ENCODE measurements at regions not wholly inside any gene's neighbourhood (a gene's known extent, or its start where the extent isn't known, plus 50 kb on each side); places are given as distances from the start of the nearest gene placed in this dataset.

DNA sequence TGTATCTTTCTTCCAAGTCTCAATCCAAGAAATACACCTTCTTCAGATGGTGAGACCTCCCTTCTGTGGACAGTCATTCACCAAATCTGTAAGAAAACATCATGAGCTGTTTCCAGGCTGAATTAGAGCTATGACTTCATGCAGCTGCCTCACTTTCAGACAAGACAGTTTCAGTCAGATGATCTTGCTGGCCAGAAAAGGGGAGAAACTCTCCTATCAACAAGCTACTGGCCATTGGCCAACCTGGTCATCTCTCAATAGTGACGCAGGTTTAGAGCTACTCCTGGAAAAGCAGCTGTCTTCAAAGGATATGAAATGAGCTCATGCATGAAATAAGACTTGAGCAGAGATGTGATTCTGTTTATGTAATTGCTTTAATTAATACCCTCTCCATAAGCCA, 69.6 kb upstream of the NDP start:
- Histone ChIP-seq H3K9me1 (ENCODE audit: insufficient read depth, low read length) (no peaks in the 10 kb centered on the region), H3K9ac (ENCODE audit: low read depth, low read length) (no peak overlapping the region), H2AK5ac (ENCODE audit: low read depth, low read length) (no peak overlapping the region), H2BK20ac (ENCODE audit: low read depth, low read length) (no peak overlapping the region), H4K8ac (ENCODE audit: low read depth in 2 of 2, low read length in 2 of 2) (no peak overlapping the region), H3K4me1 (ENCODE audit: control insufficient read depth, insufficient read depth, low read length) (no peaks in the 10 kb centered on the region), H3K4me2 (ENCODE audit: low read depth, low read length) (no peak overlapping the region), H3K14ac (replicated peaks; ENCODE audit: low read depth, low read length) (no peak overlapping the region), H4K91ac (ENCODE audit: insufficient read depth, low read depth, low read length) (no peak overlapping the region), H2AK9ac (replicated peaks; ENCODE audit: low read depth, low read length, poor library complexity) (no peak overlapping the region), H2BK15ac (ENCODE audit: low read depth, low read length) (no peak overlapping the region), H2AFZ (replicated peaks; ENCODE audit: low read length, poor library complexity) (no peak overlapping the region), H3K9me3 (ENCODE audit: control insufficient read depth, insufficient read depth, low read length) (no peaks in the 10 kb centered on the region), H3K56ac (ENCODE audit: extremely low read depth, insufficient read depth, low read length) (no peak overlapping the region), H3K79me1 (ENCODE audit: low read depth in 1 of 2, low read length in 2 of 2) (no peaks in the 10 kb centered on the region), H4K20me1 (ENCODE audit: insufficient read depth, low read length) (no peaks in the 10 kb centered on the region), H3K4me3 (ENCODE audit: insufficient read depth, low read depth, low read length) (no peak overlapping the region), H3K36me3 (ENCODE audit: control insufficient read depth, insufficient read depth, low read length) (no peaks in the 10 kb centered on the region), H3K18ac (ENCODE audit: low read depth, low read length) (no peak overlapping the region), H2BK5ac (ENCODE audit: low read depth, low read length, poor library complexity, severe bottlenecking) (no peak overlapping the region), H2BK120ac (ENCODE audit: low read depth, low read length) (no peak overlapping the region), H3K4ac (ENCODE audit: low read depth, low read length) (no peak overlapping the region), H4K5ac (ENCODE audit: low read depth, low read length) (no peak overlapping the region), H3K23ac (ENCODE audit: low read depth, low read length) (no peak overlapping the region), H3K27ac (ENCODE audit: insufficient read depth, low read length) (no peak overlapping the region), H3K27me3 (ENCODE audit: control insufficient read depth, insufficient read depth, low read length) (peaks cover 5% of the 10 kb centered on the region)
- no CpG with 5 or more reads among the region's 1 CpG for WGBS, 2 experiments (ENCODE audit: extremely low coverage in 2 of 2, insufficient read length in 1 of 2)
- DNase-seq = peak; percentile 50
- BruUV-seq (replicated peaks) = no TSS peak
- intact Hi-C loops (cut with micrococcal nuclease) (no loop called here), dilution Hi-C loops (cut with HindIII; ENCODE audit: low sequenced_read_pairs, unreplicated experiment) (no loop called here), in situ Hi-C loops (cut with MboI; ENCODE audit: low sequenced_read_pairs) (no loop called here)
- CTCF ChIA-PET = interaction anchor here (0.6 kb wide), 1 partner anchor 445 kb away, joined by 5 read pairs; no protein-coding TSS in a partner anchor
- TF ChIP-seq MXI1 (IDR thresholded peaks at IDR 0.05; ENCODE audit: borderline replicate concordance, low read depth, low read length) (no peak), RFX5 (IDR thresholded peaks at IDR 0.05; ENCODE audit: low read depth, low read length) (no peak), NFE2L2 (IDR thresholded peaks at IDR 0.05; ENCODE audit: low read depth, low read length) (no peak), FOS (IDR thresholded peaks at IDR 0.05; ENCODE audit: low read depth, low read length) (no peak)
- no peak for ATAC-seq (ENCODE audit: low read depth)
- POLR2A ChIA-PET (ENCODE audit: unreplicated experiment) = no interaction called here

Data from IMR-90 (cell line).